ENCODE measurements at regions not wholly inside any gene's neighbourhood (a gene's known extent, or its start where the extent isn't known, plus 50 kb on each side); places are given as distances from the start of the nearest gene placed in this dataset.

DNA sequence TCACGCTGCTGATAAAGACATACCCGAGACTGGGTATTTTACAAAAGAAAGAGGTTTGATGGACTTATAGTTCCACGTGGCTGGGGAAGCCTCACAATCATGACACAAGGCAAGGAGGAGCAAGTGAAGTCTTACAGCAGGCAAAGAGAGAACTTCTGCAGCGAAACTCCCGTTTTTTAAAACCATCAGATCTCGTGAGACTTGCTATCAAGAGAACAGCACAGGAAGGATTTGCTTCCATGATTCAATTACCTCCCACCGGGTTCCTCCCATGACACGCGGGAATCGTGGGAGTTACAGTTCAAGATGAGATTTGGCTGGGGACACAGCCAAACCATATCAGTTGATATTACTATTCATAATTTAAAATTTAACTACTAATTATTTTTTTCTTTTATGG is 157.3 kb upstream of the ATXN1 start:
- TF ChIP-seq YBX1 (IDR thresholded peaks at IDR 0.05) (no peak), CTCF (IDR thresholded peaks at IDR 0.05 in 2 of 3, conservative IDR thresholded peaks at IDR 0.05 in 1 of 3; ENCODE audit: control insufficient read depth in 2 of 3, extremely low read depth in 1 of 3, insufficient read depth in 1 of 3, low read depth in 3 of 3, low read length in 3 of 3) (no peak), POLR2A (IDR thresholded peaks at IDR 0.05; ENCODE audit: low read depth, low read length) (no peak), REST (IDR thresholded peaks at IDR 0.05; ENCODE audit: low read depth, low read length) (no peak)
